ENCODE measurements at regions not wholly inside any gene's neighbourhood (a gene's known extent, or its start where the extent isn't known, plus 50 kb on each side); places are given as distances from the start of the nearest gene placed in this dataset.
"Not testable (repeated sequence)": the region's sequence is repeated elsewhere in the genome, so short reads cannot be mapped to it uniquely, and the experiment has no call there.

DNA sequence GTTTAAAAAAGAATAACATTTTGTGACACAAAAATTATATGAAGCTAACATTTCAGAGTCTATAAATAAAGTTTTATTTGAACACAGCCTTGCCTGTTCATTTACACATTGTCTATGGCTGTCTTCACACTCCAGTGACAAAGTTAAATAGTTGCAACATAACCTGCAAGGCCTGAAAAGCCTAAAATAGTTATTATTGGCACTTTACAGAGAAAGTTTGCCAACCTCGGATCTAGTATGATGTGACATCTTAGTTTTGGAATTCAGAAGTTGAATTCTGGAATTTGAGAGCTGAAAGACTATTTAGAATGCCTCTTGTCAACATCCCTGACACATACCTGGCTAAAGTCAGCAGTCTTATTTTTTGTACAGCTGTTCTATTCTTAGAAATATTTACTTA lies 68.3 kb downstream of the DYRK2 start:
- DNase-seq, result no peak

DNA sequence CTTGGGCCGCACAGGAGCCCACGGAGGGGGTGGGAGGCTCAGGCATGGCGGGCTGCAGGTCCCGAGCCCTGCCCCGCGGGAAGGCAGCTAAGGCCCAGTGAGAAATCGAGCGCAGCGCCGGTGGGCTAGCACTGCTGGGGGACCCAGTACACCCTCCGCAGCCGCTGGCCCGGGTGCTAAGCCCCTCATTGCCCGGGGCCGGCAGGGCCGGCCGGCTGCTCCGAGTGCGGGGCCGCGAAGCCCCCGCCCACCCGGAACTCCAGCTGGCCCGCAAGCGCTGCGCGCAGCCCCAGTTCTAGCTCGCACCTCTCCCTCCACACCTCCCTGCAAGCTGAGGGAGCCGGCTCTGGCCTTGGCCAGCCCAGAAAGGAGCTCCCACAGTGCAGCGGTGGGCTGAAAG lies 70.8 kb downstream of the DYRK2 start:
- not testable (repeated sequence) for DNase-seq

DNA sequence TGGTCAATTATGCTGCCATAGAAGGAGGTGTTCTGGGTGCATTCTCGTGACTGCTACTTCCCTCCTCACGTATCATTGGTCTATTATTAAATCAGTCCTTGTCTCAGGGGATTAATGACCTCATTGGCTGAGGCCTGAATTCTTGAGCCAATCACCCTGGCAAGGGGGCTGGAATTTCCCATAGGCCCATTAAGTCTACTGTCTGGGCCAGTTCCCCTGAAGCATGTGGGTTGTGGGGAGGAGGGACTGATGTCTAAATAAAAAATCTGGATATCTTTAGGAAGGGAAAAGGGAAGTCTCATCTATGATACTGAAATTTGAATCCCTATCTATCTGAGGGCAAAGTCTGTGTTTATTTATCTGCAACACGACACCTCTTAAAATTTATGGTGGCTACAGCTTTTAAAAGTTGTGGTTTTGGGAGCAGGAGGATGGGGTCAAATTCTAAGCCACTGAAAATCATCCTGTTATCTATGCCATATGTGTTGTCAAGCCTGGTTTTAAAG lies 71.9 kb downstream of the DYRK2 start:
- no peak for DNase-seq

DNA sequence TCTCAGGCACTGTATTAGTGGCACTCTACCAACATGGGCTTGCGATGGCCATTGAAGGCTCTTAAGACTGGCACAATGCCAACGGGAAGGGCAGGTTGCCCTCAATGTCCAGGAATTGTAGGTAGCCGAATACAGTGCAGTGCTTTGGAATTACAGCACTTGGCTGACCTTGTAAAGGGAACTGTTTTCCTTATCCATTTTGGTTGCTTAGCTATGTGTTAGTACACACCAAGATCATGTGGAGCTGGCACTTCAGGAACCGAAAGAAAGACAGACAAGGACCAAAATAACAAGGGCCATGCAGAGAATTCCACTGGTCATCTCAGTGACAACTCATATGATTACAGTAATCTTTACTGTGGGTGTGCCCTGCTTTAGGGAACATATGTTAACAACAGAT lies 72.7 kb downstream of the DYRK2 start:
- no peak for DNase-seq

DNA sequence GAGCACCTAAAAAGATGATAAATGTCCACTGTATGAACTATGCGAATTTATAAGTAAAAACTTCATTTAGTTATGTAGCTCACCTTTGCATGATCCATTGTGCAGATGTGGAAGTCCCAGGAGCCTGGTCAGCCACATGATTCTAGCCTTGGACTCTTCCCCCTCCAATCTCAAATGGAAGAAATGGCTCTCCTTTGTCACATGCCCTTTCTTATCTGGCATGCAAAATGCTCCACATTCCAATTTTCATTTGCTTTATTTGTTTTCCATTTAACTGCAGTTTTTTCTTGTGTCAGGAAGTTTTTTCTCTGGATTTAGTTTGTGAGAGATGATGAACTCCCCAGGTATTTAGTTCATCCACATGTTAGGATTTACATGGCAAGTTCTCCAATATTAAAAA lies 73.8 kb downstream of the DYRK2 start:
- no peak for DNase-seq

DNA sequence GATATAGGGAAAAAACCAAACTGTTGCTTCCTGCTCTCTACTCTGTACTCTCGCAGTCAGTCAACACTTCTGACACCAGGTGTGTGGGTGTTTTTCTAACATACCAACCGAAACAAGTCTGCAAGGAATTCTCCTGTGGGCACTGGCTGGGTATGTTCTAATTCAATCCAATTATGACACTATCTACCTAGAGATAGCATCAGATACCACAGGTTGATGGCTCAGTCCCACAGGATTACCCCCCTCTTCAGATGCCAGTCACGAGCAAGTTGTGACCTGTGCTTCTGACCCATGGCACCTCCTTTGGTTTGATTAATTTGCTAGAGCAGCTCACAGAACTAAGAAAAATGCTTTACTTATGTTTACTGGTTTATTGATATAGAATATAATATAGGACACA lies 78.3 kb downstream of the DYRK2 start:
- DNase-seq, result no peak

GRCh38 chr12:67727702-67728666 lies 79.4 kb downstream of the DYRK2 start:
- no peak for DNase-seq

DNA sequence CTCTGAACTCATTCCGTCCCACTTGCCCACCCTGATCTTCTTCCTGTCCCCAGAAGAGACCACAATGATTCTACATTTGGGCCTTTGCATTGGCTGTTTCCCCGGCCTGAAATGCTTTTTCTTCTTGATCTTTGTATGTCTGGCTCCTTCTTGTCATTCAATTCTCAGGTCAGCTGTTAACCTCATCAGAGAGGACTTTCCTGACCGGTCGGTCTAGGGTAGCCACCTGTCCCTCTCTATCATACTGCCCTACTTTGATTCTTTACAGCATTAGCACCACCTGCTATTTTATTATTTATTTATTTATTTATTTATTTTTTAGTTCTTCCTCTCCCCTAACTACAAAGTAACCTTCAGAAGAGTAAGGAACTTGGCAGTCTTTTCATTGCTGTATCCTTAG lies 84.3 kb downstream of the DYRK2 start:
- no peak for DNase-seq

DNA sequence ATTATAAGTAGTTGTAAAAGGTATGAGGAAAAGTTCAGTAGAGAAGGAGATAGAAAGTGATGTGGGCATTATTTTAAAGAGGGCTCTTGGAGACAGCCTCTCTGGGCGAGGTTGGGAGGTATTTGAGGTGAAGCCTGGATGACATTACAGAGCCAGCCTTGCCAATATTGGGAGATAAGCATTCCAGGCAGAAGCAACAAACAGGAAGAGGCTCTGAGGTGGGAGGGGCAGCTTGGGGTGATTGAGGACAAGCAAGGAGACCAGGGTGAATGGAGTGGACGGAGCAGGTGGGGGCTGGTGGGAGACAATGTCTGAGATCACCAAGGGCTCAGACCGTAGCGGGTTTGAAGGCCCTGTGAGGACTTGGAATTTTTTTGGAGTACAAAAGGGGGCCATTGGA lies 87.3 kb downstream of the DYRK2 start:
- DNase-seq, result no peak

DNA sequence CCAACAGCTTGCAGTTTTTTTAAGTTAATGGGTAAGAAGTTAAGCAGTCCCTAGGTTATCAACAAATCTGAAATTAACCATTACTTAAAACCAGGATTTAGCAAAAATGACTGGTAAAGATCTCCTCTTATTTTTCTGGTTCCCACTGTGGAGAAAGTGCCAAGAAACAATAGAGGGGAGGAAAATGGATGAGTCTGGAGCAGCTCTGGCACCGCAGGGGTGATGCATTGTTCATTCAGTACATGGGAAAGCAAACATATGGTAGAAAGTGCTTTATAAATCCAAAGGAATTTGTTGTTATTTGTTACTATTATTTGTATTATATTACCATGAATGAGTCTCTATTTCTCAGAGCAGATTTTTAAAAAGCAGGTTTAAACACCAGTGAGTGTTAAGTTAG lies 92.2 kb downstream of the DYRK2 start:
- no peak for DNase-seq

DNA sequence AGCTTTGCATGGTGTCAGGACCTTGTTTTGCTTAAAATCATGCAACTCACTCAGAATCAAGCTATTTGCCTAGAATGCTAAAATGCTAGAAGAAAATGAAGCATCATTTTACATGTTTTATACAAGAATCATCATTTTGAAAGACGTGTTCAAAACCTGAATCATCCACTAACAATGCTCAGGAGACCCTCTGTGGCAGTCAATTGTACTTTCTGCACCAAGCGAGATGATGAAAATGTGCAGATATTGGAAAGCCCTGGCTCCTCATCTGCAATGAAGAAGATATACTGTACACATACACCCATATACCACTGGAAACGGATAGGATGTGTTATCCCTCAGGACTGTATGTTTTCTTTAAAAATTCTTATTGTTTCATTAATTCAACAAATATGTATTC lies 92.7 kb downstream of the DYRK2 start:
- no peak for DNase-seq

DNA sequence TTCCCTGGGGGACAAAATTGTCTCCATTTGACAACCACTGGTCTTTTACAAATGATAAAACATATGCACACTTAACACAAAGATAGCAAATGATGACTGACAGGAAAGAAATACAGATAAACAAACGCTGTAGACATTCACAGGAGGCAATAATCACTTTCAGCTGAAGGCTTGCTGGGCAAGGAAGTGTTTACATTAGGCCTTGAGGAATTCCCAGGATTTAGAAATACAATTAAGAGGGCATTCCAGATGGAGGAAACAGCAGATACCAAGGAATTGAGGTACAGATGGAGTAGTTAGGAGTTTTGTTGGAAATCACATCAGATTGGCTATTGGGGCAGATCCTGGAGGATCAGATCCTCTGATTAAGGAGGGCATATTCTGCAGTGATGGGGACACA lies 93.9 kb downstream of the DYRK2 start:
- DNase-seq, result no peak

DNA sequence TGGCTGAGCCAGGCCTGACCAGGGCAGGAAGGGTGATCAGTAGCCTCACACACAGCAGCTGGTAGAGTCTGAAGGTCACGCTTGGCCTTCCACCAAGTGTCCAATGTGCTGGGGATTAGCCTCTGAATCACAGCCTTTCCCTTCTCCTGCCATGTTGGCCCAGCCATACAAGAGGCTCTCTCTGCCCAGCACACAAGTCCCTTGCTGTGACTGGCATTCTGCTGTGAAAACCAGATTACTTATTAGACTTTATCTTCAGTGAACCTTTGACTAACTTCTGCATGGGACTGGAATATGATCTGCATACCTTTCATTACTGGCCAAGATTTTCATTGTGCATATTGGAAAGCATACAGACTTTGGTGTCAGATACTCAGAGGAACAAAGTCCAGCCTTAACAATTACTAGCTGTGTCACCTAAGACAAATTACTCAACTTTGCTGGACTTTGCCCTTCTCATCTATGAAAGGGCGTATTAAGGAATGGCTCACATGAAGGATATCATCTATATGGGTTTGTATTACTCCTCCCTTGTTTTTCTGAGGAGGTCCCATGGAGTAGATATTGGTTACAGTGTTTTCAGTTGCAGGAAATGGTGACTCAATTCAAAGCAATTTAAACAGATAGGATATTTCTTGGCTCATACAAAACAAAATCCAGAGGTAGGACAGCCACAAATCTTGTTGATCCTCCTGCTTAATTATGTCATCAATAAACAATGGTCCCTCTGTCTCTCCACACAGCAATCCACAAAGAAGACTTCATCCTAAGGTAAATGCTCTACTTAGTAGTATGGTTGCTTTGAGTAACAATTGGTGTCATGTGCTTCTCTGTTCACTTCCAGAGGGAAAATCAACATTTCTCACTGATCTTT lies 99.6 kb downstream of the DYRK2 start:
- no peak for DNase-seq

GRCh38 chr12:67748743-67749040 lies 100.1 kb downstream of the DYRK2 start:
- DNase-seq, result no peak

- no peak for DNase-seq
Measured at GRCh38 chr12:67750513-67751183, 102.1 kb downstream of the DYRK2 start.

DNA sequence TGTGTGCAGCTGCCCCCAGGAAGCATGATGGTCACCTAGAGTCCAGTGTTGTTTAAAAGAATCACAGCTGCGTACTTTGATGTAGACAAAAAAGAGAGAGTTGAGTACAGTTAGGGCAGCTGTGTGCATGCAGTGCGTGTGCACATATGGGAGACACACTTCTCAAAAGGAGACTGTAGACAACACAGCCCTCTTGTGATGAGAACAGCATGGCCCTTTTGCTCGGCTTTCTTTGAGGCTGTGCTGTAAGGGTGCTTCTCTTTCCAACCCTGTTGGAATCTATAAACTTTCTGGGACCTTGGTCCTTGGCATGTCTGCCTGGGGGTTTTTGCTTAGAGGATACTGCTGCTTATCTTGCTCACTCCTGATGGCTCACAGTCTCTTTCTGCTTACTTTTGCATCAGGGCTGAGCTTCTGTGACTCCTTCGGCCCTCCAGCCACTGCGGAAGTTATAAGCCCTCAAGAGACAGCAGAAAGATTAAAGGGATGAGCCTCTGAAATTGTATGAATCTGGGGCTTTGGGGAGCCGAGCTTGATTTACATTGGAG lies 102.9 kb downstream of the DYRK2 start:
- DNase-seq, result no peak

DNA sequence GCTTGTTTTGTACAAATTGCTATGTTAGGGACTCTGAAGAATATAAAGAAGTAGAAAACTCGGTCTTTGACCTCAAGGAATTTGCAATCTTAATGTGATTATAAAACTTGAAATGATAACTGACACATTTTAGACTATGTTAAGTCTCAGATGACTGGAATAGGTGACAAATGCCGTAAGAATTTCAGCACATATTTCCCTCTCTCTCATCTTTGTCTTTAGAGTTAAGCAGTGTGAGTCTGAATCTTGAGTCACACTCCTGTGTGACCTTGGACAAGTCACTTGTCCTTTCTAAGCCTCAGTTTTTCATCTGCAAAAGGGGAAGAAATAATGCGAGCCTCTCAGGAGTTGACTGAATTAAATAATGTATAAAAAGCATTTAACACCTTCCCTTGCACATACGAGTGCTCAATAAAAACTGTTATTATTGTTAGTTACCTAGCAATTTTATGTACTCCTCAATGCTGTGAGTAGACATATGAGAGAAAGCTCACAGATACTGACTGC lies 103.7 kb downstream of the DYRK2 start:
- no peak for DNase-seq

DNA sequence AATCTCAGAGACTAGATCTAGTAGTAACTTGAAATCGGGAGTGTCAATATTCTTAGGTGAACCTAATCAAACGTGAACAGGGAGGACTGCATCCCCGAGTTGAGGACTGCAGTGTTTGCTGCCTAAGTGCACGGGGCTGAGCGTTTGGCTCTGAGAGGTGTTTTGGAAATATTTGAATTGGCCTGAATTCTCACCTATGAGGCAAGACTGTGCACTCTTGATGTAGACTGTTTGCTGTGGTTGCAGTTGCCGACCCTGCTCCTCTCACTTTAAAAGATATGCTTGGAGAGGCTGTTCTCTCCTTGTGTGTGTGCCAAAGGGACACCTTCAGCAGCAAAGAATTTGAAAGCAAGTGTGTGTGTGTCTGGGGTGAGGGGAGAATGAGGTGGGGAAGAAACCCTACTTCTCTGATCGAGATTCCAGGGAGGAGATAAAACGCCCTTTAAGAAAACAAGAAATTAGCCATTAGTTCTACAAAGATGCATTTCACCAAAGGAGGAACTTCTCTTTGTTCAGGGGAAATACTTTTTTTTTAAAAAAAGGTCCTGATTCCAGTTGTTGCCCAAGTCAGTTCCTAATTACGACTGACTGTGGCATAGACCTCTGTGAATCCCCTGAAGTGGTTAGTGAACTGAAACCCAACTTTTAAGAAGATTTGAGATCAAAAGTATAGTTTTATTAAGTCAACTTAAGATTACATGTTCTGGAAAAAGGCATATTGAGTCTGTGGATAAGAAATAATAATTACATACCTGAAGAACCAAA lies 106.6 kb downstream of the DYRK2 start:
- DNase-seq, result no peak

- DNase-seq, result no peak
Measured at GRCh38 chr12:67757651-67758050, 109.1 kb downstream of the DYRK2 start.

- no peak for DNase-seq
Measured at GRCh38 chr12:67758119-67758518, 109.6 kb downstream of the DYRK2 start.

GRCh38 chr12:67758521-67758920 lies 110.0 kb downstream of the DYRK2 start:
- no peak for DNase-seq

GRCh38 chr12:67759829-67760228 lies 111.3 kb downstream of the DYRK2 start:
- DNase-seq, result no peak
